Small intestine (tissue), 7 donors: ENCODE measurements at regions not wholly inside any gene's neighbourhood (a gene's known extent, or its start where the extent isn't known, plus 50 kb on each side); places are given as distances from the start of the nearest gene placed in this dataset.

ENCODE experiments used
- DNase-seq, 2 donors: peaks; one replicate each; pipeline versions ENCODE4 v3.0.0 to v3.0.0-alpha.2; 2013
- FAIRE-seq: peaks from 2 replicates; lab custom pipeline; 2012; peaks lifted over from hg19 to GRCh38; lab: Jason Lieb, UNC
- H3K27ac ChIP-seq, 3 donors: one replicate each; pipeline ENCODE4 v1.5.1; 2013; ENCODE audit warnings: low read length in 2 of 3, mild to moderate bottlenecking in 2 of 3, control low read depth in 1 of 3, inconsistent platforms in 1 of 3, low read depth in 1 of 3, moderate library complexity in 1 of 3
- H3K27me3 ChIP-seq, 3 donors: one replicate each; pipeline ENCODE4 v1.6.1; 2013; ENCODE audit warnings: low read length in 3 of 3, inconsistent platforms in 1 of 3; ENCODE audit not compliant: control insufficient read depth in 3 of 3, insufficient read depth in 3 of 3
- H3K36me3 ChIP-seq, 3 donors: one replicate each; pipeline ENCODE4 v1.6.1; 2013; ENCODE audit warnings: low read length in 3 of 3, inconsistent platforms in 1 of 3, low read depth in 1 of 3, mild to moderate bottlenecking in 1 of 3, moderate library complexity in 1 of 3; ENCODE audit not compliant: control insufficient read depth in 3 of 3, insufficient read depth in 2 of 3
- H3K4me1 ChIP-seq, 3 donors: one replicate each; pipeline ENCODE4 v1.6.1; 2013; ENCODE audit warnings: low read length in 2 of 3, inconsistent platforms in 1 of 3, low read depth in 1 of 3, mild to moderate bottlenecking in 1 of 3, moderate library complexity in 1 of 3; ENCODE audit not compliant: control insufficient read depth in 3 of 3, insufficient read depth in 2 of 3
- H3K4me3 ChIP-seq, 3 donors: one replicate each; pipeline ENCODE4 v1.5.1; 2013; ENCODE audit warnings: low read length in 3 of 3, control low read depth in 1 of 3, inconsistent platforms in 1 of 3, low read depth in 1 of 3, mild to moderate bottlenecking in 1 of 3, moderate library complexity in 1 of 3
- H3K9me3 ChIP-seq, 2 donors: one replicate each; pipeline ENCODE4 v1.6.1; 2013; ENCODE audit warnings: low read depth in 1 of 2, low read length in 1 of 2; ENCODE audit not compliant: control insufficient read depth in 2 of 2, insufficient read depth in 1 of 2
- WGBS, 3 donors: extraction: QIAGEN DNeasy Blood & Tissue Kit; methylation state at CpG; one replicate each; pipeline ENCODE4 v1.1.7; 2013; 5-methylcytosine and 5-hydroxymethylcytosine counted together
- donor health status: healthy with polysubstance abuse.
- donor health status: control.
- donor health status: control.
- donor health status: Bipolar disorder and iron deficiency.
- donor health status: healthy.

DNA sequence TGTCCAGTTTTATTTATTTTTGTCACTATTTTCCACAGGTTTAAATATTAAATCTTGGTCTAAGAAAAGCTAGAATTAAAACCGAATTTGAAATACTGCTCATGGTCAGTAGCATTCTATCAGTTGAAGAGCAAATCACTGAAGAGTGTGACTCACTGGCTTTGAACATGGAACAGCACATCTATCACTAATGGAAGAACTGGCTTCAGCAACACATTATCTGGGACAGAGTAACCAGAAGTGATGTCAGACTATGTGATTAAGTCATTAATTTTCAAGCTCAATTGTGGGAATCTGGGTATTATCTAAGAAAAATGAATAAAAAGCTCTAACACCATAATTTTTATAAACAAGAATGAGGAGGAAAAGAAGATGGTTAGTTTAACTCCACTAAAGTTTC, 527.5 kb downstream of the TMTC2 start:
- H3K4me1 ChIP-seq, result no peaks in the 10 kb centered on the region
- no peak for DNase-seq
- 58 to 72% (median 71%) methylated on average over 1 of the region's 1 CpG for WGBS, 3 donors
- H3K27ac ChIP-seq, result no peak overlapping the region
- no peak overlapping the region for H3K4me3 ChIP-seq
- H3K36me3 ChIP-seq, result no peaks in the 10 kb centered on the region
- H3K27me3 ChIP-seq, result no peaks in the 10 kb centered on the region
- H3K9me3 ChIP-seq, result no peaks in the 10 kb centered on the region
- FAIRE-seq, result no peak

DNA sequence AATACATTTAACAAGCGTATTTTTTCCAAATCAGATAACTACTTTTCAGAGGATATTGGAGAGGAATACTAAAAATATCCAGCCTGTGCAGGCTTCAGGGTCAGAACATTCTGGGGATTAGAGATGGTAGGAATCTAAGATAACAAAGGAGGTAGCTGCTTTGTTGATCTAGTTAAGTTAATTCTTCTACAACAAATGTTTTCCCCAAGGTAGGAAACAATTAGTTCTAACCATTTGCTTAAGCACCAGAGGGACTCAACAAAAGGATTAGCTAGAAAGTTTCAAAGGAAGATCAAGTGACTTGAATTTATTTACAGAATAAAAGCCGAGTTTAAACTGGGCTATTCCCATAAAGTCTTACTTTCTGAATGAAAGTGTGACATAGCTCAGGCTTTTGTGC, 524.2 kb downstream of the TMTC2 start:
- H3K27me3 ChIP-seq, result no peaks in the 10 kb centered on the region

DNA sequence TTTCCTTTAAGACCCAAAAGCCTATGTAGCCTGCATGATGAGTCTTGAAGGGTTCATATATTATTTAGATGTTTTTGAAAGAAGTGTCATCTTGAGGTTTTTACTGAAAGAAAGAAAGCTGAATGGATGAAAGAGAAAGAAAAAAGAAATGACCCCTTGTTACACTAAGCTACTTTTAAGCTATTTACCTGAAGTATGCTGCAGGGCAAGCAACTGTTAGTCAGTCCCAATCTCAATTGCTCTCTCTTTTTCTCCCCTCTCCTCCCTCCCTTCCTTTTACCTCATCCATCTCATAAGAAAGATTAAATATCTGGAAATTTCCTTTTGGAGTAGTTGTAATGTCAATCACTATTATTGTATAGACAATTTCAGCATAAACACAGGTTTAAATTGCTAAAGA, 512.4 kb downstream of the TMTC2 start:
- H3K27ac ChIP-seq, result no peak overlapping the region
- no peak for DNase-seq
- H3K4me3 ChIP-seq, result no peak overlapping the region
- H3K36me3 ChIP-seq, result no peaks in the 10 kb centered on the region
- H3K9me3 ChIP-seq, result no peaks in the 10 kb centered on the region
- no peak for FAIRE-seq
- no peaks in the 10 kb centered on the region for H3K4me1 ChIP-seq
- no peaks in the 10 kb centered on the region for H3K27me3 ChIP-seq

More for the DNA sequence above, 524.2 kb downstream of the TMTC2 start:
- Histone ChIP-seq H3K36me3 (no peaks in the 10 kb centered on the region), H3K9me3 (no peaks in the 10 kb centered on the region), H3K27ac (no peak overlapping the region), H3K4me3 (no peak overlapping the region), H3K4me1 (no peaks in the 10 kb centered on the region)
- 57 to 60% (median 59%) methylated on average over 2 of the region's 2 CpGs for WGBS, 3 donors
- no peak for FAIRE-seq
- DNase-seq, result no peak

DNA sequence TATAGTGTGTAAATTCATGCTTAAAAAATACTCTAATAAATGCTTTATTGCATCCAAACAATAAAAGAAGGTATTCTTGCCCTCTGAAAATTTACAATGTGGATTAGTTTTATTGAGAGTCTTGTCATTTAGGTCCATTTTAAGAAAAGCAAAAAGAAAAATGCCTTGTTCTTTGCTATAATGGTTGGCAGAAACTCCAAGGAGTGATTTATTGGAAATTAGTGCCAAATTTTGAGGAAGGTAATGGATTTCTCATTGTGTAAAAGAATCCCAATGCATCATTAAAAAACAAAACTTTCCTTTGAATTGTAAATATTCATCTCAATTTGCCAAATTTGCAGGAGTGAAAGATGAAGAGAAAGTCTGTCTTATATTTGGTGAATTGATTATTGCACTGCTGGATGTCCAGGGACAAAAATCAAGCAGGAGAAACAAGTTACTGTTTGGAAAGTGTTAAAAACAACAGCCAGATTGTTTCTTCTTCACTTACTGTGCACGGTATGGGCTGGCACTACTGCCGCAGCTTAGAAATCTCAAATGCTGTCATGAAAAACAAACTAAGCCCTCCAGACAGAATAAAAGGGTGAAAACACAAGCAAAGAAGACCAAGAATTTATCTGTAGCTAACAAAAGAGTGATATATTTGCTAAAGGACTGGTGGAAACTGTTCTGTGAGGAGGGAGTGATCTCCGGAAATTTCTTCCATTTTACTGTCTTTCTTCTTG, 511.7 kb downstream of the TMTC2 start:
- H3K4me3 ChIP-seq, result no peak overlapping the region
- no peaks in the 10 kb centered on the region for H3K27me3 ChIP-seq
- no peaks in the 10 kb centered on the region for H3K9me3 ChIP-seq
- FAIRE-seq (no peak), DNase-seq (no peak)
- no peaks in the 10 kb centered on the region for H3K36me3 ChIP-seq
- no peak overlapping the region for H3K27ac ChIP-seq
- no peaks in the 10 kb centered on the region for H3K4me1 ChIP-seq
- 32 to 60% (median 35%) methylated on average over 3 of the region's 3 CpGs for WGBS, 3 donors

DNA sequence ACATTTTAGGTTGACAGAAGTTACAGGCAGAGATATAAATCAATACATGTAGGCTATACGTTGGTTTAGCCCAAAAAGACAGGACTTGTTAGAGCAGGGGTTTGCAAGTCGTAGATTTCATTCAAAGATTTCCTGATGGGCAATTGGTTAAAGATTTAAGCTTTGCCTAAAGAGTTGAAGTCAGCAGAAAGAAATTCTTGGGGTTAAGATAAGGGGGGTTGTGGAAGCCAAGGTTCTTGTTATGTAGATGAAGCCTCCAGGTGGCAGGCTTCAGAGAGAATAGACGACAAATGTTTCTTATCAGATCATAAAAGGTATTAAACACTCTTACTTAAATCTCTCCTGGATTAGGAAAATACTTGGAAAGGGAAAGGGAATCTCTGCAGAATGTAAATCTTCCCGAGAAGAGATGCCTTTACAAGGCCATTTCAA, 510.8 kb downstream of the TMTC2 start:
- FAIRE-seq, result no peak
- no peaks in the 10 kb centered on the region for H3K9me3 ChIP-seq
- WGBS, 3 donors, result 40 to 51% (median 49%) methylated on average over 4 of the region's 4 CpGs
- no peak for DNase-seq
- H3K4me3 ChIP-seq, result no peak overlapping the region
- no peaks in the 10 kb centered on the region for H3K27me3 ChIP-seq
- H3K36me3 ChIP-seq, result no peaks in the 10 kb centered on the region
- no peaks in the 10 kb centered on the region for H3K4me1 ChIP-seq
- no peak overlapping the region for H3K27ac ChIP-seq

DNA sequence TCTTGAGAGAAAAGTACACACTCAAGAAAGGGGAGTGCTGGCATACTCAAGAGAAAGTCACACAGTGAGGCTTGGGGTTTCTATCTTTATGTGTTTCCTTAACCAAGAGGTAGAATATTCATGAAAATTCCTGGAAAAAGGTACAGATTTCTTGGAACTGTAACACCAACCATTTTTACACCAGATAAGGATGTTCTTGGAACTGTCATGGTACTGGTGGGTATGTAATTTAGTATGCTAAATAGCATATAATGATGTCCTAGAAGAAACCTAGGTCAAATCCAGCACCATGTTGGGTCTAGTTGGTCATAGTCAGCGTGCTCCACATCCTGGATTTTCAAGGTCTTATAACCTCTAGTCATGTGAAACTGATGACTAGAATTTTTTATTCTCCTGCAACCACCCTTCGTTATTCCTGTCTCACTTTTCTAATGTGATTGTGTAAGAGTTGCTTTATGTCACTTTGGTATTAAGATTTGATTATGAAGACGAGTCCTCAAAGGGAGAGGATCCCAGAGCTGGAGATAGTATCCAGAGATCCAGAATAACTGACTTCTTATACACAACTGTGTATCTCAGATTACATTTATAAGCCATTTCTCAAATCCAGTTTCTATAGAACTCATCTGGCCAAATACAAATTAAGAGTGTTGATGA, 510.1 kb downstream of the TMTC2 start:
- no peaks in the 10 kb centered on the region for H3K4me1 ChIP-seq
- H3K9me3 ChIP-seq, result no peaks in the 10 kb centered on the region
- FAIRE-seq (no peak), DNase-seq (no peak)
- H3K4me3 ChIP-seq, result no peak overlapping the region
- H3K36me3 ChIP-seq, result no peaks in the 10 kb centered on the region
- no peak overlapping the region for H3K27ac ChIP-seq
- 83 to 87% (median 87%) methylated on average over 3 of the region's 3 CpGs for WGBS, 3 donors
- H3K27me3 ChIP-seq, result no peaks in the 10 kb centered on the region

DNA sequence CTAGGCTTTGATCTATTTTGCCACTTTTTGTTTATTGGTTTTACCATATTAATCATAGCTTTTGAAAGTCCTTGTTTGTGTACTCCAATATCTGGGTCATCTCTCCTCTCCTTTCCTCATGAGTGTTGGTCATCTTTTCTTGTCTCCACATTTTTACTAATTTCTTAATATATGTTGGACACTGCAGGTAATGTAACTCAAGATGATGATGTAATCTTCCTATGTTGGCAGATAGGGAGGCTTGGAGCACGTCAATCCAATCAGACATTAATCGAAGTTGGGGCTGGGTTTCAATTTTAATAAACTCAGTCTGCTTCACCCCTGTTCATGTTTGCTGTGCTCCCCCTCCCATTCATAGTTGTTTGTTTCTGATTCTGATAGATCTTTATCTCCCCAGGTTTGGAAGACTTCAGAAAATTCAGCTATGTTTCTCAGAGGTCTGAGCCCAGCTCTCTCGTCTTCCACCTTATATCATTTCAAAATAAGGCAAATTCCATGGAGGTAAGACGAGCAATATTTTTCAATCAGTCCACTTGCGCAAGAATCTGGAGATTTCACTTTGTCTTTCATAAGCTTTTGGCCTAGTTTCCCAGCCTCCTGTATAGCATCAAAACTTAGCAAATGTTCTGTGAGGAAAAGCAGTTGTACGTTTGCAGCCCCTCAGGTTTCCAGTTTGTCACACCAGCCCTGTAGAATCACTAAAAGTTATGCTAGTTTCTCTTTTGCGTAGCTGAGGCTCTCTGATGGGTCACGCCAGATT, 504.1 kb downstream of the TMTC2 start:
- FAIRE-seq (no peak), DNase-seq (no peak)
- H3K27me3 ChIP-seq, result no peaks in the 10 kb centered on the region
- H3K36me3 ChIP-seq, result no peaks in the 10 kb centered on the region
- no peak overlapping the region for H3K27ac ChIP-seq
- WGBS, 3 donors, result 74 to 90% (median 86%) methylated on average over 8 of the region's 8 CpGs
- H3K4me3 ChIP-seq, result no peak overlapping the region
- H3K4me1 ChIP-seq, result no peaks in the 10 kb centered on the region
- no peaks in the 10 kb centered on the region for H3K9me3 ChIP-seq

DNA sequence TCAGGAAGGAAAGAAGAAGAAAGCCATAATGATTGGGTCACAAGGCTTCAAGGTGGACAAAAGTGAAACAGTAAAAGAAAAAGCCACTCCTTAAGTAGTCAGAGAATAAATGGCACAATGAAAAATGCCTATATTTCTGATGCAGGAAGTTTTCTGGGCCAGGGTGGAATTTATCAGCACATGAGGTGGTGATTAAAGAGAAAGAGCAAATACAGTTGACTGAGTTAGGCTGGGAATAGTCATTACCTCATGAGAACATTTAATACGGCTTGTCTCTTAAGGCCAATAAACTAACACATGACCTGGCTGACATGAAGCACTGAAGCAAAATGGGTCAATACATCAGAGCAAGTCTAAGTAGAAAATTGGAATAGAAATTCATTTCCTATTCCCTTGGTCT, 499.7 kb downstream of the TMTC2 start:
- no peak overlapping the region for H3K27ac ChIP-seq
- peak; percentile 14 to 60 for DNase-seq
- FAIRE-seq, result no peak
- H3K27me3 ChIP-seq, result no peaks in the 10 kb centered on the region
- 14 to 61% (median 52%) methylated on average over 1 of the region's 1 CpG for WGBS, 3 donors
- H3K4me1 ChIP-seq, result no peaks in the 10 kb centered on the region
- no peaks in the 10 kb centered on the region for H3K9me3 ChIP-seq
- no peak overlapping the region for H3K4me3 ChIP-seq
- no peaks in the 10 kb centered on the region for H3K36me3 ChIP-seq
